Adrenal gland (tissue), 9 donors: ENCODE measurements at regions not wholly inside any gene's neighbourhood (a gene's known extent, or its start where the extent isn't known, plus 50 kb on each side); places are given as distances from the start of the nearest gene placed in this dataset.

Source experiments
- DNase-seq, 7 donors: peaks; one replicate each; pipeline ENCODE4 v3.0.0-alpha.2; 2019 to 2020
- H3K27ac ChIP-seq, 5 donors: fragments of 200-600 bp; sonication (generic) in 4 of 5; 1 replicate in 3 of 5; 2 replicates in 2 of 5; pipeline versions ENCODE4 v1.5.1 to v1.8.0; 2016 to 2020; ENCODE audit warnings: mild to moderate bottlenecking in 1 of 5
- H3K27me3 ChIP-seq: fragments of 200-600 bp; 2 replicates; pipeline ENCODE4 v1.8.0; 2021
- H3K36me3 ChIP-seq, 2 donors: fragments of 200-600 bp; replicated peaks in 1 of 2; 1 replicate in 1 of 2; 2 replicates in 1 of 2; pipeline versions ENCODE4 v1.5.1 to v1.8.0; 2018 to 2022
- H3K4me1 ChIP-seq, 2 donors: fragments of 200-600 bp; replicated peaks in 1 of 2; 1 replicate in 1 of 2; 2 replicates in 1 of 2; pipeline versions ENCODE4 v1.5.1 to v1.8.0; 2018 to 2021
- H3K4me3 ChIP-seq, 4 donors: fragments of 200-600 bp; sonication (generic) in 3 of 4; one replicate each; pipeline ENCODE4 v1.5.1; 2016 to 2018
- H3K9me3 ChIP-seq, 3 donors: fragments of 200-600 bp; sonication (generic) in 1 of 3; replicated peaks in 1 of 3; 1 replicate in 2 of 3; 2 replicates in 1 of 3; pipeline versions ENCODE4 v1.5.1 to v1.8.0; 2016 to 2021
- CTCF ChIP-seq, 6 experiments: fragments of 450-650 bp in 4 of 6; fragments of 200-600 bp in 2 of 6; sonication (generic) in 1 of 6; IDR thresholded peaks; 1 replicate in 5 of 6; 2 replicates in 1 of 6; pipeline versions ENCODE4 v1.5.1 to v1.8.0; 2016 to 2021; ENCODE audit warnings: antibody characterized with exemption in 6 of 6, mild to moderate bottlenecking in 2 of 6, moderate library complexity in 1 of 6
- POLR2A ChIP-seq, 2 donors: fragments of 450-650 bp; IDR thresholded peaks; one replicate each; pipeline ENCODE4 v1.6.1; 2017; ENCODE audit warnings: antibody characterized with exemption in 2 of 2, mild to moderate bottlenecking in 2 of 2, moderate library complexity in 1 of 2
- WGBS, 4 donors: extraction: QIAGEN DNeasy Blood & Tissue Kit in 2 of 4; methylation state at CpG; one replicate each; pipeline versions ENCODE4 v1.1.5 to v1.1.7; 2013 to 2017; 5-methylcytosine and 5-hydroxymethylcytosine counted together
- intact Hi-C, 2 donors: fragments of 100-400 bp; cut with DNase I; formaldehyde crosslinking; loops; one replicate each; pipeline versions ENCODE4 v1.14.1 to v1.15.0; 2022 to 2023
- donor health status: healthy with polysubstance abuse.
- donor health status: Bipolar disorder and iron deficiency.
- donor health status: DM: yes; HTN: yes; CAD: no.
- donor health status: DM: no; HTN: no; CAD: no.
- donor health status: DM: no; HTN: no; CAD: no.

- Histone ChIP-seq H3K27ac (no peak overlapping the region), H3K27me3 (no peaks in the 10 kb centered on the region), H3K4me3 (no peak overlapping the region), H3K36me3 (no peaks in the 10 kb centered on the region), H3K4me1 (peaks cover 5 to 26% of the 10 kb centered on the region in 2 donors), H3K9me3 (no peaks in the 10 kb centered on the region)
- 88 to 96% (median 92%) methylated on average over 1 to 2 of the region's 2 CpGs for WGBS, 4 donors
- DNase-seq = no peak
- TF ChIP-seq POLR2A (IDR thresholded peaks at IDR 0.05) = no peak
- no peak for TF ChIP-seq CTCF (IDR thresholded peaks at IDR 0.05)
- intact Hi-C loops = no loop called here
Measured at GRCh38 chr1:56442290-56442877, 137.0 kb downstream of the PLPP3 start.

DNA sequence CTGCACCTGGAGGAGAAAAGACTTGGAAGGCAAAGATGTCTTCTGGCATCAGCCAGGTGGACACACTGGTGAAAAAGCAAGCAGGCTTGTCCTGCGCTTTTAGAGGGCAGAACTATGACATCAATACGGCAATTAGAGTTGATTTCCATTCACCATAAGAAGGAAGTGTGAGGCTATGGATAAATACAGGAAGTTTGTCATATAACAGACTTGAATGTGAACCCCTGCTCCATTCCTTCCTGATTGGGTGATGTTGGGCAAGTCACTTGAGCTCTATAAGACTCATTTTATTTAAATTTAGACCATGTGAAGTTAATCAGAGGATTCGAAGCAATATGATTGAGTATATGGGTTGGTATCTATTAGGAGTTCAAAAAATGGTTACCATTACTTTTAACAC, 137.8 kb downstream of the PLPP3 start:
- TF ChIP-seq CTCF (IDR thresholded peaks at IDR 0.05) (no peak), POLR2A (IDR thresholded peaks at IDR 0.05) (no peak)
- H3K27me3 ChIP-seq = no peaks in the 10 kb centered on the region
- intact Hi-C loops = no loop called here
- H3K4me1 ChIP-seq = peaks cover 5 to 19% of the 10 kb centered on the region in 2 donors
- H3K36me3 ChIP-seq = no peaks in the 10 kb centered on the region
- H3K27ac ChIP-seq = no peak overlapping the region
- H3K9me3 ChIP-seq = no peaks in the 10 kb centered on the region
- DNase-seq = no peak
- WGBS, 4 donors = 87 to 92% (median 89%) methylated on average over 3 of the region's 3 CpGs
- no peak overlapping the region for H3K4me3 ChIP-seq

- WGBS, 4 donors = 15 to 27% (median 21%) methylated on average over 4 of the region's 4 CpGs
- intact Hi-C loops = no loop called here
- no peaks in the 10 kb centered on the region for H3K27me3 ChIP-seq
- TF ChIP-seq POLR2A (IDR thresholded peaks at IDR 0.05) = no peak
- no peak for TF ChIP-seq CTCF (IDR thresholded peaks at IDR 0.05)
- H3K36me3 ChIP-seq = no peaks in the 10 kb centered on the region
- peak in 1 of 7 donors; percentile 21 for DNase-seq
- peaks cover 5 to 15% of the 10 kb centered on the region in 2 donors for H3K4me1 ChIP-seq
- H3K27ac ChIP-seq = peak overlapping the region in 1 of 5 donors; percentile 24
- no peak overlapping the region for H3K4me3 ChIP-seq
- no peaks in the 10 kb centered on the region for H3K9me3 ChIP-seq
Measured at GRCh38 chr1:56439610-56440264, 139.6 kb downstream of the PLPP3 start.

- Histone ChIP-seq H3K4me3 (no peak overlapping the region), H3K36me3 (no peaks in the 10 kb centered on the region), H3K27me3 (no peaks in the 10 kb centered on the region), H3K4me1 (peaks cover 5 to 15% of the 10 kb centered on the region in 2 donors), H3K9me3 (no peaks in the 10 kb centered on the region), H3K27ac (peak overlapping the region in 1 of 5 donors; percentile 24)
- TF ChIP-seq POLR2A (IDR thresholded peaks at IDR 0.05) (no peak), CTCF (IDR thresholded peaks at IDR 0.05) (no peak)
- intact Hi-C loops = no loop called here
- 75 to 92% (median 84%) methylated on average over 1 to 4 of the region's 4 CpGs for WGBS, 4 donors
- no peak for DNase-seq
Measured at GRCh38 chr1:56438901-56439551, 140.3 kb downstream of the PLPP3 start.
